Coronary artery (tissue), 2 donors: ENCODE measurements at regions not wholly inside any gene's neighbourhood (a gene's known extent, or its start where the extent isn't known, plus 50 kb on each side); places are given as distances from the start of the nearest gene placed in this dataset.

Experiments
- DNase-seq: peaks from one replicate; pipeline ENCODE4 v3.0.0-alpha.2; 2017; ENCODE audit warnings: low spot score
- H3K27ac ChIP-seq, 2 donors: fragments of 200-600 bp; sonication (generic); one replicate each; pipeline ENCODE4 v1.5.1; 2016 to 2019
- H3K4me3 ChIP-seq: fragments of 200-600 bp; sonication (generic); 2 replicates; pipeline ENCODE4 v1.5.1; 2016; ENCODE audit warnings: mild to moderate bottlenecking, moderate library complexity
- TF ChIP-seq, protein P1 (sequence below): fragments of 200-600 bp; sonication (generic); IDR thresholded peaks from one replicate; pipeline ENCODE4 v1.5.1; 2019; ENCODE audit warnings: antibody characterized with exemption

DNA sequence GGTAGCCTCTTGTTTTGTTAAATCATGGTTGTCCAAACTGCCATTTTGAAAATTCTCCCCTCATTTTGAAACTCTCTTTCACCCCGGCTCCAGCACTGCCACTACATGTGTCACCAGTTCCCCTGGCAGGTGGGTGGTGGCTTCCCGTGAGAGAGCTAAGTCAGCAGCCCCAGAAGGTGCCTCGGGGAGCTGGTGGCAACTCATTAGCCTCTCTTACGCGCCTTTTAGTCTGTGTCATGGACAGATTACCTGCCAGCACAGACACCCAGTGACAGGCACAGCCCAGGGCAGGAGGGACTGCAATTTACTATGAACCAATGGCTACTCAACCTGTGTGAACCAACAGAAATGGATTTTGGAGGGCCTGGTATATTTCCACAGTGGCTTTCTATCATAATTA, 147.1 kb upstream of the SASH1 start:
- Histone ChIP-seq H3K27ac (no peak overlapping the region), H3K4me3 (no peak overlapping the region)
- no peak for DNase-seq
- TF ChIP-seq, protein P1, sequence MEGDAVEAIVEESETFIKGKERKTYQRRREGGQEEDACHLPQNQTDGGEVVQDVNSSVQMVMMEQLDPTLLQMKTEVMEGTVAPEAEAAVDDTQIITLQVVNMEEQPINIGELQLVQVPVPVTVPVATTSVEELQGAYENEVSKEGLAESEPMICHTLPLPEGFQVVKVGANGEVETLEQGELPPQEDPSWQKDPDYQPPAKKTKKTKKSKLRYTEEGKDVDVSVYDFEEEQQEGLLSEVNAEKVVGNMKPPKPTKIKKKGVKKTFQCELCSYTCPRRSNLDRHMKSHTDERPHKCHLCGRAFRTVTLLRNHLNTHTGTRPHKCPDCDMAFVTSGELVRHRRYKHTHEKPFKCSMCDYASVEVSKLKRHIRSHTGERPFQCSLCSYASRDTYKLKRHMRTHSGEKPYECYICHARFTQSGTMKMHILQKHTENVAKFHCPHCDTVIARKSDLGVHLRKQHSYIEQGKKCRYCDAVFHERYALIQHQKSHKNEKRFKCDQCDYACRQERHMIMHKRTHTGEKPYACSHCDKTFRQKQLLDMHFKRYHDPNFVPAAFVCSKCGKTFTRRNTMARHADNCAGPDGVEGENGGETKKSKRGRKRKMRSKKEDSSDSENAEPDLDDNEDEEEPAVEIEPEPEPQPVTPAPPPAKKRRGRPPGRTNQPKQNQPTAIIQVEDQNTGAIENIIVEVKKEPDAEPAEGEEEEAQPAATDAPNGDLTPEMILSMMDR: no peak

- TF ChIP-seq, protein P1: no peak
- Histone ChIP-seq H3K4me3 (no peak overlapping the region), H3K27ac (no peak overlapping the region)
- no peak for DNase-seq
Observed at GRCh38 chr6:148199584-148199983, 143.1 kb upstream of the SASH1 start.

- DNase-seq: no peak
- H3K27ac ChIP-seq: no peak overlapping the region
- TF ChIP-seq, protein P1: no peak
- no peak overlapping the region for H3K4me3 ChIP-seq
Observed at GRCh38 chr6:148200293-148200692, 142.3 kb upstream of the SASH1 start.

GRCh38 chr6:148200781-148201180, 141.9 kb upstream of the SASH1 start:
- no peak overlapping the region for H3K4me3 ChIP-seq
- DNase-seq: no peak
- no peak overlapping the region for H3K27ac ChIP-seq
- TF ChIP-seq, protein P1: no peak

GRCh38 chr6:148203281-148203925, 139.2 kb upstream of the SASH1 start:
- DNase-seq: no peak
- TF ChIP-seq, protein P1: no peak

DNA sequence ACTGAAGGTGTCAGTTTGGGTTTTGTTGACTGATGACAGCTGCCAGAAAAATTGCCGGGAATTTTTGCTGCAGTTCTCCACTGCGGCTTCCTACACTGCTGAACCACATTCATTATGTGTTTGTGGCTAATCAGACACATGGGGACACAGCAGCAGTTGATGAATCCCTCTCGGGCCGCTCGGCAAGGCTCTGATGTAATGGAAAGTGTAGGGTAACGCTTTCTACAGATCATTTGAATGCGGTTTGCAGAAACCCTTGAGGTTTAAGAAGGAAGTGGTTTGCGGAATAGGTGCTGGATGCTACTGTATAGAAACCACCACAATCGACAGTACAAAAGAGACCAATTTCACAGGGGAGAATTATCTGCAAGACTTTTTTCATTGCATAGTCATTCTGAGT, 138.7 kb upstream of the SASH1 start:
- peak overlapping the region in 1 of 2 donors; percentile 5 for H3K27ac ChIP-seq

More at GRCh38 chr6:148203281-148203925, 139.2 kb upstream of the SASH1 start:
- H3K4me3 ChIP-seq: peak overlapping the region; percentile 24
- H3K27ac ChIP-seq: peak overlapping the region in 1 of 2 donors; percentile 5

DNA sequence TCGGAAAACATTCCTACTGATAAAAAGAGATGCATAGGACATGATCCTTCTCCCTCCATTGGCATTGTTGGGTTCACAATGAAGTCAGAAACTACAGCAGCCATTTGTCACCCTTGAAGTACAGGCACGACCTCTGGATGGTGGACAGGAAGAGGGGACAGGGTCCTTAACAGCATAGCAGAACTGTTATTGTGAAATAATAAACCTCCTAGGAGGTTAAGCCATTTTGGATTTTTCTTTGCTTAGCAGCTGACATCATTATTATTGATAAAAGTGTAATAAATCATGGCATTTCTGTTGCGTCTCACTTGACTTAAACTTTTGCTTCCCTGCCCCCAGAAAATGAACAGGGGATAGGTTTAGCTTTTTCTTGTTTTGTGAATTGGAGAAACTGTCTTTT, 134.3 kb upstream of the SASH1 start:
- TF ChIP-seq, protein P1: no peak
- H3K27ac ChIP-seq: no peak overlapping the region
- no peak for DNase-seq
- no peak overlapping the region for H3K4me3 ChIP-seq

More for the DNA sequence above, 138.7 kb upstream of the SASH1 start:
- no peak for DNase-seq
- H3K4me3 ChIP-seq: peak overlapping the region; percentile 24
- TF ChIP-seq, protein P1: no peak
